AG04450 (cell line): ENCODE measurements at regions not wholly inside any gene's neighbourhood (a gene's known extent, or its start where the extent isn't known, plus 50 kb on each side); places are given as distances from the start of the nearest gene placed in this dataset.

Experiments used
- CTCF ChIA-PET: fragments of 300-600, 350-600 bp; formaldehyde crosslinking; extraction: SDS; loops from one replicate; lab custom pipeline; 2022; ENCODE audit warnings: antibody characterized with exemption, inconsistent platforms; lab: Charles Lee
- POLR2A ChIA-PET: fragments of 350-600 bp; formaldehyde crosslinking; extraction: SDS; loops from one replicate; lab custom pipeline; 2021; ENCODE audit warnings: antibody characterized with exemption, inconsistent platforms; lab: Yijun Ruan, JAX
- DNase-seq: peaks from one replicate; pipeline ENCODE4 v3.0.0-alpha.2; 2011; ENCODE audit warnings: low read depth, low spot score
- H3K27ac ChIP-seq: one replicate; pipeline ENCODE4 v1.5.1; 2012; ENCODE audit warnings: low read depth, low read length, control low read depth
- H3K27me3 ChIP-seq: one replicate; pipeline ENCODE4 v1.6.0; 2012; ENCODE audit warnings: low read length; ENCODE audit not compliant: control insufficient read depth, insufficient read depth
- H3K4me3 ChIP-seq: 2 replicates; pipeline ENCODE4 v1.5.1; 2011; ENCODE audit warnings: mild to moderate bottlenecking, low read depth, low read length, control low read depth
- H3K9me3 ChIP-seq: 2 replicates; pipeline ENCODE4 v1.5.1; 2012; ENCODE audit warnings: low read length; ENCODE audit not compliant: control insufficient read depth, insufficient read depth
- TF ChIP-seq, protein P1 (sequence below): IDR thresholded peaks from 2 replicates; pipeline ENCODE4 v1.5.1; 2011; ENCODE audit warnings: low read depth, low read length, control low read depth, inconsistent platforms

DNA sequence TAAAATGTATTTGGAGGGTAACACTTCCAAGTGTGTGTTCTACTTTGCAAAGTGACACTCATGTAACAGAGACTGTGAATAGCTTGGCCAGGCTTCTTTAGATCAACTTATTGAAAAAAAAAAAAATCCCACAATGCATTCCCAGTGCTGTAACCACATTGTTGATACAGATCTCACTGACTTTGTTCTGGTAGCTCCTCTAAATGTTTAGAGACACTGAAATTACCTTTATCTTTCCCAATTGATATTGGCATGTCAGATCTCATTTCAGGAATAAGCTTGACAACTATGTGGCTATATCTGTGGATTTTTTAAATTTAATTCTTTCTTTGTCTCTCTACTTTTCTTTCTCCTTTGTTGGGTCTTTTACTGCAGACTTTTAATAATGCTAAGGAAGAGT is 1018.9 kb upstream of the PRMT6 start:
- Histone ChIP-seq H3K4me3 (no peak overlapping the region), H3K27ac (no peak overlapping the region), H3K27me3 (no peaks in the 10 kb centered on the region), H3K9me3 (no peaks in the 10 kb centered on the region; the same call in 1 of the 2 replicates)
- TF ChIP-seq, protein P1, sequence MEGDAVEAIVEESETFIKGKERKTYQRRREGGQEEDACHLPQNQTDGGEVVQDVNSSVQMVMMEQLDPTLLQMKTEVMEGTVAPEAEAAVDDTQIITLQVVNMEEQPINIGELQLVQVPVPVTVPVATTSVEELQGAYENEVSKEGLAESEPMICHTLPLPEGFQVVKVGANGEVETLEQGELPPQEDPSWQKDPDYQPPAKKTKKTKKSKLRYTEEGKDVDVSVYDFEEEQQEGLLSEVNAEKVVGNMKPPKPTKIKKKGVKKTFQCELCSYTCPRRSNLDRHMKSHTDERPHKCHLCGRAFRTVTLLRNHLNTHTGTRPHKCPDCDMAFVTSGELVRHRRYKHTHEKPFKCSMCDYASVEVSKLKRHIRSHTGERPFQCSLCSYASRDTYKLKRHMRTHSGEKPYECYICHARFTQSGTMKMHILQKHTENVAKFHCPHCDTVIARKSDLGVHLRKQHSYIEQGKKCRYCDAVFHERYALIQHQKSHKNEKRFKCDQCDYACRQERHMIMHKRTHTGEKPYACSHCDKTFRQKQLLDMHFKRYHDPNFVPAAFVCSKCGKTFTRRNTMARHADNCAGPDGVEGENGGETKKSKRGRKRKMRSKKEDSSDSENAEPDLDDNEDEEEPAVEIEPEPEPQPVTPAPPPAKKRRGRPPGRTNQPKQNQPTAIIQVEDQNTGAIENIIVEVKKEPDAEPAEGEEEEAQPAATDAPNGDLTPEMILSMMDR: no peak
- no peak for DNase-seq
- ChIA-PET CTCF (no interaction called here), POLR2A (no interaction called here)

DNA sequence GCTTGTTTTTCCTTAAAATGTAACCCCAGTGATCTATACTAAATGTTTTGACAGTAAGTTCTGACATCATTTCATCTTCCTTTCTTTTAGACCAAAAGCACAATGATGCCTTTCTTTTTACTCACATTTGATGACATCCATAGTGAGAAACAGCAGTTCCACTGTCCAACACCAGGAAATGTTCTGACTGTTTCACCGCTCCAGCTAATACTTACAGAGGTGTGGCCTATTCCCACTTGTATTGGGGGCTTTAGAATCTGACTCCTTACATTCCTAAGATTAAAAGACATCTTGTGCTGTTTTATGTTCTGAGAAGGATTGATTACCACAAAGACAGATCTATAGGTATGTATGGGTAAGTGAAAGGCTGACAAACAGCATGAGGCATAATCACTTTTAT is 1018.2 kb upstream of the PRMT6 start:
- Histone ChIP-seq H3K4me3 (no peak overlapping the region), H3K27me3 (no peaks in the 10 kb centered on the region), H3K9me3 (peaks cover under 1% of the 10 kb centered on the region), H3K27ac (no peak overlapping the region)
- ChIA-PET CTCF (no interaction called here), POLR2A (no interaction called here)
- TF ChIP-seq, protein P1: no peak
- DNase-seq: no peak

DNA sequence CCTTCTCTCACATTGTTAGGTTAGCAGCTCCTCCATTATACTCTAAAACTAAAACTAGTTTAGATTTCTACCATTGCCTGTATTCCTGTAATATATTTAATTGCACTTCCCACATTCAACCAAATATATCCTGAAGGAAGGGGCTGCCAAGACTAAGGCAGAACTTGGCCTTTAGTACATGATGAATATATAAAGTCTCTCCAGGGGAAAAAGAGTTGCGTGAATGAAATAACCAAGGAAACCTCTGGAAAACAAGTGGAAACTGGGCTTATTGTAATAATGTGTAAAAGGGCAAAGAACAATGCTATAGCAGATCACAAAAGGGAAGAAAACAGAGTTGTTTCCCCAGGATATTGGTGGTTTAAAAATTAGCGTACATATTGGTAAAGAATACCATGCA is 1012.5 kb upstream of the PRMT6 start:
- Histone ChIP-seq H3K4me3 (no peak overlapping the region), H3K9me3 (peaks cover 3% of the 10 kb centered on the region), H3K27me3 (no peaks in the 10 kb centered on the region), H3K27ac (no peak overlapping the region)
- TF ChIP-seq, protein P1: no peak
- ChIA-PET CTCF (no interaction called here), POLR2A (no interaction called here)
- DNase-seq: no peak

DNA sequence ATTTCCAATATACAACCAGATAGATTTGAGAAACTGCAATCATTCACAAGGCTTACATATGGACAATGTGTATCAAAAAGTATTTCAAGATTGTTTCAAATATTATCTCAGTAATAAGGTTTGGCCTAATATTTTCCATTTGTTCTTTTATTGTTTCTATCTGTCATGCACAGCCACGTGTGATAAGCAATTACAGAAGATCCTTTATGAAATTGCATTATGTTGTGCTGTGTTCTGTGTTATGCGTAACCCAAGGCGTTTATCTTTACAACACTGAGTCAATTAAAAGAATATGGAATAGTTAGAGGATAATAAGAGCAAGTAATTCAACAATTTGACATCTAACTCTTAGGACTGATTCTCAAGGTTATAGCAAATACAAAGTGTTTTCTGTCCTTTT is 1009.3 kb upstream of the PRMT6 start:
- ChIA-PET POLR2A (no interaction called here), CTCF (no interaction called here)
- Histone ChIP-seq H3K9me3 (peaks cover 3% of the 10 kb centered on the region; the same call in 1 of the 2 replicates), H3K4me3 (no peak overlapping the region), H3K27ac (no peak overlapping the region), H3K27me3 (no peaks in the 10 kb centered on the region)
- DNase-seq: no peak
- TF ChIP-seq, protein P1: no peak

DNA sequence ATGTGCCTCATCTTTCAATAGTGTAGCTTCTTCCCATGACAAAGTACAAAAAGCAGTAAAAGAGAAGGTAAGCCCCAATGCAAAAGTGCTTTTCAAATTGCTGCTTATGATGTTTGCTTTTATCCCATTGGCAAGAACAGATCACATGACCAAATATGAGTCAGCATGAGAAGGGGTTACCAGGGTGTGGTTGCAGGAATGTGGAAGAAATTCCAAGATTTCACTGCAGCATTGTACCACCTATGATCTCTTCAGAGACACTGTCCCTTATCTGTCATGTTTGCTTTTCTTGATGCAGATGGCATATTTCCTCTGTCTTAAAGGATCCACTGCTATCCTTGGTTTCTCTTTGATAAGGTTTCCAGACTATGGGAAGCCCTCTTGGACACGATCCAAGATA is 1006.9 kb upstream of the PRMT6 start:
- Histone ChIP-seq H3K27me3 (no peaks in the 10 kb centered on the region), H3K9me3 (peaks cover 3% of the 10 kb centered on the region), H3K4me3 (no peak overlapping the region), H3K27ac (no peak overlapping the region)
- no peak for DNase-seq
- POLR2A ChIA-PET: no interaction called here
- CTCF ChIA-PET: no interaction called here
- TF ChIP-seq, protein P1: no peak
